ENCODE measurements at regions not wholly inside any gene's neighbourhood (a gene's known extent, or its start where the extent isn't known, plus 50 kb on each side); places are given as distances from the start of the nearest gene placed in this dataset.
A peak's percentile ranks its signal among the peaks of the same experiment; 100 is the strongest.

- Histone ChIP-seq H3K4me3 (no peak overlapping the region), H3K4me1 (no peaks in the 10 kb centered on the region), H3K27ac (no peak overlapping the region), H3K27me3 (no peaks in the 10 kb centered on the region), H3K36me3 (no peaks in the 10 kb centered on the region), H3K9me3 (no peaks in the 10 kb centered on the region)
- DNase-seq (no peak), FAIRE-seq (no peak), ATAC-seq (no peak)
- WGBS, 2 donors: 81 to 84% methylated on average over 1 of the region's 1 CpG
- intact Hi-C loops (cut with DNase I): no loop called here
- TF ChIP-seq CTCF (IDR thresholded peaks at IDR 0.05): no peak
These were observed 91.1 kb downstream of the GPR37 start for GRCh38 chr7:124674451-124674850.

- intact Hi-C loops (cut with DNase I): no loop called here
- no peak for FAIRE-seq
These were observed 93.6 kb downstream of the GPR37 start for GRCh38 chr7:124672011-124672410.

DNA sequence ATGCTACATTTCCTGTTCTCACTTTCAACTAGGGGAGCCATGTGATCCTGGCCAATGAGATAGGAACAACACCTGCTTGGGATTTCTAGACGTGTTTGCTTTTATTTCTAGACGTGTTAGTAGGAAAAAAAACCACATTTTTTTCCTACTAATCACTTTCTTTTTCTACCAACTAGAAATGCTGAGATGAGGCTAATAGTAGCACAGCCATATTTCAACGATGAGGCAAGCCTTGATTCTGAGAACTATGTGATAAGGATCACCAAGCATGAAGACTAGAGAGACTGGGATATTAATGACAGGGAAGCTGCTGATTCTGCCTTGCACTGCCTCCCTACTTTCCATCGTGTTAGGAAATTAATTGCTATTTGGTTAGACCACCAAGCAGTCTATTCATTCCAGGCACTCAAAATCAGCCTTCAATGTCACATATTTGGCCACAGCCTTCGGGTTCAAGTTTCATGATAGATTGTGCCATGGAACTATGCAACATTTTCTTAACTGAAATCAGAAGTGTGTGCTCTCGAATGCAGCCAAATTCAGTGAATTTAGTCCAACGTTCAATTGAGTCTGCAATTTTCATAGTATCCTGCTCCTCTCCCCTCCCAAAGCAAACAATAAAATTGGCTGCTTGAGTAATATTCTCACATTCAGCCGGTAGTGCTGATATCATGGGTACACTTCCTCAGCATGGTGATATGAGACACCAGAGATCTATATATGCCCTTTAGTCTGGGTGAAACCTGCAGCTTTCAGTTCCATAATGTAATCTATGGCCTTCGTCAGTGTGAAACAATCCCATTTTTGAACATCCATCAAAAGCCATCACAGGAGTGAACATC is 98.1 kb downstream of the GPR37 start:
- ATAC-seq: peak in 3 of 4 donors; percentile 36 to 63 (median 46)
- 24 to 29% methylated on average over 9 of the region's 9 CpGs for WGBS, 2 donors
- intact Hi-C loops (cut with DNase I): no loop called here

More at GRCh38 chr7:124672011-124672410, 93.6 kb downstream of the GPR37 start:
- no peaks in the 10 kb centered on the region for H3K36me3 ChIP-seq
- no peak overlapping the region for H3K4me3 ChIP-seq
- no peak for TF ChIP-seq CTCF (IDR thresholded peaks at IDR 0.05)
- WGBS, 2 donors: 84 to 88% methylated on average over 1 of the region's 1 CpG
- ATAC-seq: no peak
- H3K27me3 ChIP-seq: no peaks in the 10 kb centered on the region
- no peaks in the 10 kb centered on the region for H3K4me1 ChIP-seq
- no peaks in the 10 kb centered on the region for H3K9me3 ChIP-seq
- H3K27ac ChIP-seq: no peak overlapping the region
- DNase-seq: no peak

GRCh38 chr7:124662937-124663336 is 102.7 kb downstream of the GPR37 start:
- no peak overlapping the region for H3K27ac ChIP-seq
- no peaks in the 10 kb centered on the region for H3K27me3 ChIP-seq
- intact Hi-C loops (cut with DNase I): no loop called here
- TF ChIP-seq CTCF (IDR thresholded peaks at IDR 0.05): no peak
- H3K4me3 ChIP-seq: no peak overlapping the region
- ATAC-seq (no peak), DNase-seq (no peak), FAIRE-seq (no peak)
- no peaks in the 10 kb centered on the region for H3K4me1 ChIP-seq
- no peaks in the 10 kb centered on the region for H3K9me3 ChIP-seq
- H3K36me3 ChIP-seq: no peaks in the 10 kb centered on the region

More for the DNA sequence above, 98.1 kb downstream of the GPR37 start:
- DNase-seq (no peak), FAIRE-seq (no peak)
- Histone ChIP-seq H3K36me3 (no peaks in the 10 kb centered on the region), H3K27me3 (no peaks in the 10 kb centered on the region), H3K27ac (no peak overlapping the region), H3K4me3 (no peak overlapping the region), H3K9me3 (no peaks in the 10 kb centered on the region), H3K4me1 (no peaks in the 10 kb centered on the region)
- no peak for TF ChIP-seq CTCF (IDR thresholded peaks at IDR 0.05)

GRCh38 chr7:124662372-124662771 is 103.2 kb downstream of the GPR37 start:
- FAIRE-seq (no peak), DNase-seq (no peak), ATAC-seq (no peak)
- no peak overlapping the region for H3K4me3 ChIP-seq
- H3K4me1 ChIP-seq: no peaks in the 10 kb centered on the region
- no peak overlapping the region for H3K27ac ChIP-seq
- 54 to 63% methylated on average over 4 of the region's 4 CpGs for WGBS, 2 donors
- no peak for TF ChIP-seq CTCF (IDR thresholded peaks at IDR 0.05)
- no peaks in the 10 kb centered on the region for H3K9me3 ChIP-seq
- intact Hi-C loops (cut with DNase I): no loop called here
- no peaks in the 10 kb centered on the region for H3K27me3 ChIP-seq
- no peaks in the 10 kb centered on the region for H3K36me3 ChIP-seq

All from pancreas (tissue), 10 donors.